NCI-H774 (cell line): ENCODE measurements at regions not wholly inside any gene's neighbourhood (a gene's known extent, or its start where the extent isn't known, plus 50 kb on each side); places are given as distances from the start of the nearest gene placed in this dataset.

ENCODE experiments used
- DNase-seq: peaks from one replicate; lab custom pipeline; 2025; lab: John Stamatoyannopoulos, UW

DNA sequence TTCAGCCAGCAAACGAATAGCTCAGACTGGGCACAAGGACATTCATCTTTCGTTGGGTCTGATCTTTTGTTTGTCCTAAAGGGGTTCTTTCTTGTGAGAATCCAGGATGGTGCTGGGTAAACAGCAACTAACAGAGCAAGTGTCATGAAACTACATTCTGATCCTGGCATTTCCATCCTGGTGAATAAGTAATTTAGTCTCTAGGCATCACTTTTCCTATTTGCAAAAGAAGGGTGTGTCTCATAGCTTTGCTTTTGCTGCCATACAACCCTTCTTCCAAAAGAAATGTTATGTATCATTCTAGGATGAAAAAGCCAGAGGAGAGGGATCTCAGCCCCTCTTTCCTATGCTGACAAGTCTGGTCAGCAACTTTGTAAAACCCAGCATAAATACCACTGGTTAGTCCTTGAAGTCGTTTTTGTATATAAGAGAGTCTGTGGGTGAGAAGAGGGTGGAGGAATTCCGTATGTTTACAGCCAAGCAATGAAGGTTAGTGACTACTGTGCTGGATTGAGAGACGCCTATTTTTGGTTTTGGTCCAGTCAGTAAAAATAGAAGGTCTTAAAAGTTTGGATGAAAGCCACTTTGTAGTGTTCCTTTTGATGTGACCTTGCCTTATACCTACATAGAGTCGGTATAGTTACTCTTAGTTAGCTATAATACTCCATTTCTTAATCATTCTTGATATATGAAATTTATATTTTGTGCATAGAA, 88.4 kb upstream of the SLC25A13 start:
- no peak for DNase-seq

DNA sequence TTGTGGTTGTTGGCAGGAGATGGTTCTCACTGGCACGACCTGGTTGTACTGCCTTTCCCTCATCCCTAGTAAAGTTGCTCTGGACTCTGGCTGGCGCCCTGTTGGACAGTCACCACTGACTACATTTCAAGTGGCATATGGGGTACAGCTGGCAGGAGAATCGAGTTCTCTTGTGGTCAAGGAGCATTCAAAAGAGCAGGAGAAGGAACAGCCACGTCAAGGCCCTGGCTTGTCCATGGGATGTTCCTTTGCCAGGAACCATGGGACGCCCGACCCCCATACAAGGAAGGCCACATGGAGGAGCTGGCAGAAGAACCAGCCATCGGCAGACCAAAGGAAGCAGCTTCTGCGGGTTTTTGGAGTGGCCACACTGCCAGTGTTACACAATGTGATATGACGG, 87.0 kb upstream of the SLC25A13 start:
- DNase-seq: no peak

DNA sequence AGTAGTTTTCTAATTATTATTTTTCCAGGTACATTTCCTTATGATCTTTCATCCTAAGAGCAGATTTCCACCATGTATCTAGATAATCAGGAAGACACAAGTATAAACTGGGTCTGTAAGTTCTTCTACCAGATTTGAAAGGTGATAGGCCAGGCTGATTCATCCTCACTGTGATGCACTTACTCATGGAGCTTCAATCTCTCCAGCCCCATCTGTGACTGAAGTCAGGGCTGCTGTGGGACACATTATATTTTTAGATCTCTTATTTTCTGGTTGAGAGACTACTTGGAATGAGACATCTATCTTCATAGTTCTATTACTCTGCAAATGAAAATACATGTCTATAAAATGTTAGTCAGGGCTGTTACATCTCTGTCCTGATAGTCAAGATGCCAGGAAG, 85.5 kb upstream of the SLC25A13 start:
- DNase-seq: no peak

DNA sequence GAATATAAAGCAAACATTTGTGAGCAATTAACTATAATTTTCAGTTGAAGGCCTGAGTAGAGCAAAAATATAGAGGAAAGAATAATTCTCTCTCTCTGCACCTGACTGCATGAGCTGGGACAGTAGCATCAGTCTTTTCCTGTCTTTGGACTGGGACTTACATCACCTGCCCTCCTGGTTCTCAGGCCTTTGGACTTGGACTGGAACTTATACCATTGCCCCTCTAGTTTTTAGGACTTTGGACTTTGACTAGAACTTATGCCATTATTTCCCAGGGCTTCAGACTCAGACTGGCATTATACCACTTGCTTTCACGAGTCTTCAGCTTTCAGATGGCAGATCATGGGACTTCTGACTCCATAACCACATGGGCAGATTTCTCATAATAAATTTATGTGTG, 81.0 kb upstream of the SLC25A13 start:
- no peak for DNase-seq

DNA sequence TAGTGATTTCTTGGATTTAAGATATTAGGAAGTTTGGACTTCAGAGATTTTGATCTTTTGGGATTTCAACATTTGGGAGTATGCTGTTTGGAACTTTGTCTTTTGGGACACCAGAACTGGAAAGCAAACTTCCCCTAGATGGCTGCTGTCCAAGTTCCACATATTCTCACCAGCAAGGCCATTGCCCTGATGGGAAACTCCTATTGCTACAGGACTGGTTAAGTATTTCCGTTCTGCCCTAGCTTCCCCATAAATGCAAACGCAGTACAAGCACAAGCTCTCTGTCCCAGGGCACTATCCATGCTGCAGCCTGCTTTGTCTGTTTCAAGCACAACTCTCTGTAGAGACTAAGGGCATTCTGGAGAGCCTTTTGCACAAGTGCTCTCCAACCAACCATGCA, 79.3 kb upstream of the SLC25A13 start:
- DNase-seq: no peak

DNA sequence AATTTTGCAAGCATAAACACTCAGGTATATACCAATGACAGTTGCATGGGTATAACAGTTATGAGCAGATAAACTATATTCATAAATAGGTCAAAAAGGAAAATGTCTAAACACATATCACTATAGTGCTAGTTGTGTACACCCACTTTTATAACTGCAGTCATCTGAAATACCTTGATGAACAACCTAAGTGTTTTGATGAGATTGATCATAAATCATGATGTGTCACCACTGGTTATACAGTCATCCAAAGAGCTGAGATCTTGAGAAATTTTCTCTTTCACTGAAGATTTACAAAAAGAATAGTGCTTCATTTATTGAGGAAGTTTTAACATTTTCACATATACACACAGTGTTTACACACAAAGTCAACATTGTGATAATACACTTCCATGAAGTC, 78.6 kb upstream of the SLC25A13 start:
- DNase-seq: no peak

DNA sequence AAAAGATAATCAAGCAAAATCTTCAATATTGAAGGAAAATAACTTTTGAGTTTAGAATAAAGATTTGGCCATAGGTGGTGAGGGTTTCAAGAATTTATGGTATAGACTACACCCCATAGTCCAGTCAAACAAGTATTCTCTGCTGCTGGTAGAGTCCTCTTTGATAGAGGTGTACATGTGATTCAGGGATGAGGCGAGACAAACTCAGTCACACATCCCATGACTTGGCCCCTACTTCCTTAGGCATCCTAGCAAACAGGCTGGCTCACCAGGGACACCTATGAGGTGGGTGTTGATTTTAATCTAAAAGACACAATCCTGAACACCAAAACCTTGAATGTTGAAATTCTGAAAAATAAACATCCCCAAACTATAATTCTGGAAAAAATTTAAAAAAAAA, 78.1 kb upstream of the SLC25A13 start:
- no peak for DNase-seq

DNA sequence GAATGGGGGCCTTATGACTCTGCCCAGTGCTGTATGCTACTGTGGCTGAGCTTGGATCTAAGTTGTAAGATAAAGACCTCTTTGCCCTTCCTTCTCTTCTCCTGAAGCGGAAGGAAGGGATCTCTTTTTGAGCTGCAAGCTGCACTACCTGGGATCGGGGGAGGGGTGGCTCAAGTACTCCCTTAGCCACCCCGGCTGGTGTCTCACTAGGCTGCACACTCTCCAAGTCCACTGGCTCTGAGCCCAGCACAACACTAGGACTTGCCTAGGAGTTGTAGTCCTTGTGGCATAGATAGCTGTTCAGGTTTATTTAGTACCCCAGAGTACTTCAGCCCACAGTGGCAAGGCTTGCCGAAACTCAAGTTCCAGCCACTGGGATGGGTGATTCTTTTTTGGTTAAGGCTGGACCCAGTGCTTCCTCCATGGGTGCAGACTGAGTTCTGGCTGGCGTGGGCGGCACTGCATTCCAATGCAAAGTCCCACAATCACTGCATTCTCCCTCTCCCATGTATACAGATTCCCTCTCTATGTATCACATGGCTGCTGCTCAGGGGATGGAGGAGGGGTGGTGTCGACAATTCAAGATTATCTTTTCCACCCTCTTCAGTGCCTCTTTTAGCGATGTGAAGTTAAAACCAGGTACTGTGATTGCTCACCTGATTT, 76.2 kb upstream of the SLC25A13 start:
- no peak for DNase-seq

DNA sequence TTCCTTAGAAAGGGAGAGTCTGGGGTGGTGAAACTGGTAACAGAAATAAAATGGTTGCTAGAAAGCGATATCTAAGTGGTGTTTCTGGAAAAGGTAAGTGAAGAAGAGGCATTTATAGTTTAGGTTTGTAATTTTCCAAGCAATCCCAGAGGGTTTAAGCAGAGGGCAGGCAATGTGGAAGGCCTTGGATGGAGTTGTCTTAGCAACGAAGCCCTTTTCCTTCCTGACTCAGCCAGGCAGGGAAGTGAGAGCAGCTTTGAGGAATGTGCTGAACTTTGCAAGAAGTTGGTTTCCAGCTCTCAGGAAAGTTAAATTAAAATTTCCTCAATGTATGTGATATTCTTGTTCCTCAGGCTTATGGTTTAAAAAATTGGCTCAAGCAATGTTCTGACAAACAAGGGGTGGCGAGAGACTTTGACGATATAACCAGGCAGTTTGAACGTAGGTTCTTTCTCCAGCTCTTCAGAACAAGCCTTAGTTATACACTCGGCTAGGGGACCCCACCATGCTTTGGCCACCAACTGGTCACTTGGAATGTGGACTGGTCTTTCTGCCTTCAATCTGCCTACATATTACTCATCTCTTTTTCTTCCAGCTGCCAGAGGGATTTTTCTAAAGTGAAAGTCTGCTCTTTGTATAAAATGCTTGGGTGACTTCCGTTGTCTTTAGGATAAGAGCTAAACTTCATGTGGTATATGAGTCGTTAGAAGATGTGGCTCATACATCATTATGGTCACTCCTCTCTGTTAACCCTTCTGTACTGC, 66.9 kb upstream of the SLC25A13 start:
- no peak for DNase-seq

DNA sequence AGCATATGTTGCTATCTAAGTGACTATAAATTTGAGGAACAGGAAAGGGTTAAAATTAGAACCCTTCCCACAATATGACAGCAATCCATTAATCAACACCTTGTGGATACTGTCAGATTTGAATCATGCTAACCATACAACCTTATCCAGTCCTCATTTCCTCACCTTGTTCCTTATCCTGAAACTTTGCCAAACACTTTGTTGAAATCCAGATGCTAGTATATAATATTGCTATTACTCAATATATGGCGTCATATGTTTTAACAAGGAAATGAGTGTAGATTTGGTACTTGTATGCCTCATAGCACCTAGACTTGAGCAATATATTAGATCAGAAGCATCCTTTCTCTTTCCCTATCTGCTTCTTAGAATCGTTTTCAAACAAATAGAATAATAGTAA, 66.3 kb upstream of the SLC25A13 start:
- no peak for DNase-seq

DNA sequence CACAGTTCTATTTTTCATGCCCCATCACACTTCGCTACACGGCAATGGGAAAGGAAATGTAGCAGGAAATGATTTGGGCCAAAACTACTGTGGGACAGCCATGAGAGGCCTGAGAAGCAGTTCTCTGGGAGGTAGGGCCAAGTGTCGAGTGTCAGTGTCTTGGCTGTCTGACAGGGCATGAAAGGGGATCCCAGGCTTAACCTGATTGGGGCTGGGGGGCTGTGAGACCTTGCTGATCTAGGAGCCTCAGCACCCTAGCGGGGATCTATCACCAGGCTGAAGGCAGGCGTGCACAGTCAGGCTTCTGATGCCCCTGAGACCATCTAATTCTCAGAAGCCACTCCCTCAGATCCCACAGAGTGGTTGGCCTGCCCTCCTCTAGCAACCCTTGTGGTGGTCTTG, 58.2 kb upstream of the SLC25A13 start:
- DNase-seq: no peak

DNA sequence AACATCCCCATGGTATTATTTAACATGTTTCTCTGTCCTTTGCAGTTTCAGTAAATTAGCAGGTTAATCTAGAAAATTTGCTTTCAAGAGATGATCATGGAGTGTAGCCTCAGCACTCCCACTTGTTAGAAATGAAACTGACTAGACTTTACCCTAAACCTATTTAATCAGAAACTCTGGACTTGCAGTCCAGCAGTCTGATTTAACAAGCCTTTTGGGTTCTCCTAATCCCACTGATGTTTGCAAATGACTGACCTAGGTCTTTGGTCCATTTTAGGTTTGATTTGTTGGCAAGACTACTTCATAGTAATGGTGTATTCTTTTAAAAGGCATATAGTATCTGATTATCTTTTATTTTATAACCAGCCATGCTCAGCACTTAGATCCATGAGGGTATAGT, 55.5 kb upstream of the SLC25A13 start:
- DNase-seq: no peak
